ENCODE measurements at regions not wholly inside any gene's neighbourhood (a gene's known extent, or its start where the extent isn't known, plus 50 kb on each side); places are given as distances from the start of the nearest gene placed in this dataset.
A peak's percentile ranks its signal among the peaks of the same experiment; 100 is the strongest.

GRCh38 chr1:30229557-30229956, 493.8 kb downstream of the MATN1 start (continued):
- TF ChIP-seq TBL1XR1 (IDR thresholded peaks at IDR 0.05; ENCODE audit: borderline replicate concordance, low read length, partially characterized antibody) (no peak), ZNF543 (CRISPR knock-in tag; IDR thresholded peaks at IDR 0.05) (no peak), PRDM4 (CRISPR knock-in tag; IDR thresholded peaks at IDR 0.05; ENCODE audit: borderline replicate concordance) (no peak), ZNF501 (CRISPR knock-in tag; IDR thresholded peaks at IDR 0.05) (no peak), IKZF1 (IDR thresholded peaks at IDR 0.05) (no peak), FOXA1 (IDR thresholded peaks at IDR 0.05) (peak; percentile 61), FOXA1 (CRISPR knock-in tag; IDR thresholded peaks at IDR 0.05) (peak; percentile 89), SP1 (IDR thresholded peaks at IDR 0.05) (no peak), SP1 (CRISPR knock-in tag; IDR thresholded peaks at IDR 0.05) (no peak), ZNF234 (CRISPR knock-in tag; conservative IDR thresholded peaks at IDR 0.05) (no peak), ZBTB1 (CRISPR knock-in tag; IDR thresholded peaks at IDR 0.05; ENCODE audit: borderline replicate concordance) (no peak), PCBP1 (IDR thresholded peaks at IDR 0.05; ENCODE audit: borderline replicate concordance, low read depth, low read length) (no peak), ZBTB8A (CRISPR knock-in tag; IDR thresholded peaks at IDR 0.05; ENCODE audit: borderline replicate concordance, low read depth) (no peak), IKZF4 (CRISPR knock-in tag; IDR thresholded peaks at IDR 0.05; ENCODE audit: borderline replicate concordance, low read depth, not compliant biosample characterization) (no peak), MAFK (conservative IDR thresholded peaks at IDR 0.05 in 1 of 2, IDR thresholded peaks at IDR 0.05 in 1 of 2; ENCODE audit: low read length in 2 of 2) (no peak), ARID5B (CRISPR knock-in tag; IDR thresholded peaks at IDR 0.05) (peak; percentile 47), ATF4 (CRISPR knock-in tag; IDR thresholded peaks at IDR 0.05) (no peak), ZNF18 (CRISPR knock-in tag; IDR thresholded peaks at IDR 0.05; ENCODE audit: insufficient replicate concordance) (no peak), TFE3 (CRISPR knock-in tag; IDR thresholded peaks at IDR 0.05) (no peak)
